BLaER1 (cell line): ENCODE measurements at regions not wholly inside any gene's neighbourhood (a gene's known extent, or its start where the extent isn't known, plus 50 kb on each side); places are given as distances from the start of the nearest gene placed in this dataset.

ENCODE experiments used
- H3K27ac ChIP-seq: shearing (Covaris generic); formaldehyde crosslinking; 2 replicates; pipeline ENCODE4 v1.8.1; 2022
- H3K27me3 ChIP-seq: shearing (Covaris generic); formaldehyde crosslinking; 2 replicates; pipeline ENCODE4 v1.8.1; 2022
- H3K36me3 ChIP-seq: shearing (Covaris generic); formaldehyde crosslinking; 2 replicates; pipeline ENCODE4 v1.8.1; 2022
- H3K4me1 ChIP-seq: shearing (Covaris generic); formaldehyde crosslinking; 2 replicates; pipeline ENCODE4 v1.8.1; 2022
- H3K4me2 ChIP-seq: shearing (Covaris generic); formaldehyde crosslinking; 2 replicates; pipeline ENCODE4 v1.8.1; 2022
- H3K4me3 ChIP-seq: shearing (Covaris generic); formaldehyde crosslinking; 2 replicates; pipeline ENCODE4 v1.8.1; 2022
- H3K9ac ChIP-seq: shearing (Covaris generic); formaldehyde crosslinking; 2 replicates; pipeline ENCODE4 v1.8.1; 2022
- H3K9me3 ChIP-seq: shearing (Covaris generic); formaldehyde crosslinking; 2 replicates; pipeline ENCODE4 v1.8.1; 2022
- H4K20me1 ChIP-seq: shearing (Covaris generic); formaldehyde crosslinking; 2 replicates; pipeline ENCODE4 v1.8.1; 2022
- Cebpa-rat ChIP-seq: shearing (Covaris generic); IDR thresholded peaks from 2 replicates; pipeline ENCODE4 v1.8.1; 2022

GRCh38 chr1:17915511-17916197 lies 160.5 kb downstream of the ACTL8 start:
- peaks cover 38% of the 10 kb centered on the region for H3K27me3 ChIP-seq
- TF ChIP-seq Cebpa-rat, result no peak

GRCh38 chr1:17916702-17917101 lies 161.6 kb downstream of the ACTL8 start:
- H3K9ac ChIP-seq, result no peak overlapping the region
- H3K27me3 ChIP-seq, result peaks cover 38% of the 10 kb centered on the region
- no peak overlapping the region for H3K4me2 ChIP-seq
- no peaks in the 10 kb centered on the region for H3K9me3 ChIP-seq
- H3K27ac ChIP-seq, result no peak overlapping the region
- H3K4me3 ChIP-seq, result no peak overlapping the region
- H3K36me3 ChIP-seq, result no peaks in the 10 kb centered on the region
- H3K4me1 ChIP-seq, result no peaks in the 10 kb centered on the region
- peaks cover 55% of the 10 kb centered on the region; the same call in 1 of the 2 replicates for H4K20me1 ChIP-seq
- TF ChIP-seq Cebpa-rat, result no peak

More at GRCh38 chr1:17915511-17916197, 160.5 kb downstream of the ACTL8 start:
- H3K4me2 ChIP-seq, result no peak overlapping the region
- H3K9ac ChIP-seq, result no peak overlapping the region
- no peaks in the 10 kb centered on the region for H3K36me3 ChIP-seq
- no peaks in the 10 kb centered on the region for H3K9me3 ChIP-seq
- peaks cover 55% of the 10 kb centered on the region; the same call in 1 of the 2 replicates for H4K20me1 ChIP-seq
- H3K4me1 ChIP-seq, result no peaks in the 10 kb centered on the region
- H3K4me3 ChIP-seq, result no peak overlapping the region
- no peak overlapping the region for H3K27ac ChIP-seq

- Histone ChIP-seq H3K4me2 (no peak overlapping the region), H3K9me3 (no peaks in the 10 kb centered on the region), H3K4me1 (no peaks in the 10 kb centered on the region), H3K36me3 (no peaks in the 10 kb centered on the region), H3K27me3 (peaks cover 26% of the 10 kb centered on the region), H3K27ac (no peak overlapping the region), H3K9ac (no peak overlapping the region), H4K20me1 (peaks cover 40% of the 10 kb centered on the region; the same call in 1 of the 2 replicates), H3K4me3 (no peak overlapping the region)
- no peak for TF ChIP-seq Cebpa-rat
Measured at GRCh38 chr1:17919525-17920439, 164.6 kb downstream of the ACTL8 start.

- Histone ChIP-seq H3K4me3 (no peak overlapping the region), H3K9me3 (no peaks in the 10 kb centered on the region), H3K9ac (no peak overlapping the region), H3K4me1 (no peaks in the 10 kb centered on the region), H3K27ac (no peak overlapping the region), H3K4me2 (no peak overlapping the region), H3K27me3 (peaks cover 13% of the 10 kb centered on the region), H4K20me1 (peaks cover 40% of the 10 kb centered on the region; the same call in 1 of the 2 replicates), H3K36me3 (no peaks in the 10 kb centered on the region)
- no peak for TF ChIP-seq Cebpa-rat
Measured at GRCh38 chr1:17920881-17921640, 165.9 kb downstream of the ACTL8 start.

GRCh38 chr1:17922833-17923232 lies 167.7 kb downstream of the ACTL8 start:
- peaks cover 27% of the 10 kb centered on the region; the same call in 1 of the 2 replicates for H4K20me1 ChIP-seq
- no peaks in the 10 kb centered on the region for H3K9me3 ChIP-seq
- no peak overlapping the region for H3K9ac ChIP-seq
- H3K4me3 ChIP-seq, result no peak overlapping the region
- H3K36me3 ChIP-seq, result no peaks in the 10 kb centered on the region
- no peaks in the 10 kb centered on the region for H3K4me1 ChIP-seq
- H3K27me3 ChIP-seq, result no peaks in the 10 kb centered on the region
- no peak overlapping the region for H3K27ac ChIP-seq
- no peak for TF ChIP-seq Cebpa-rat
- no peak overlapping the region for H3K4me2 ChIP-seq

GRCh38 chr1:17923666-17924065 lies 168.5 kb downstream of the ACTL8 start:
- H3K36me3 ChIP-seq, result no peaks in the 10 kb centered on the region
- no peaks in the 10 kb centered on the region for H3K27me3 ChIP-seq
- H4K20me1 ChIP-seq, result peaks cover 19% of the 10 kb centered on the region; the same call in 1 of the 2 replicates
- no peak overlapping the region for H3K4me2 ChIP-seq
- H3K9ac ChIP-seq, result no peak overlapping the region
- no peaks in the 10 kb centered on the region for H3K4me1 ChIP-seq
- no peaks in the 10 kb centered on the region for H3K9me3 ChIP-seq
- TF ChIP-seq Cebpa-rat, result no peak
- no peak overlapping the region for H3K27ac ChIP-seq
- H3K4me3 ChIP-seq, result no peak overlapping the region

GRCh38 chr1:17924578-17924977 lies 169.4 kb downstream of the ACTL8 start:
- no peaks in the 10 kb centered on the region for H3K9me3 ChIP-seq
- peaks cover 14% of the 10 kb centered on the region; the same call in 1 of the 2 replicates for H4K20me1 ChIP-seq
- H3K9ac ChIP-seq, result no peak overlapping the region
- no peak overlapping the region for H3K4me3 ChIP-seq
- no peak overlapping the region for H3K4me2 ChIP-seq
- TF ChIP-seq Cebpa-rat, result no peak
- H3K4me1 ChIP-seq, result no peaks in the 10 kb centered on the region
- H3K27ac ChIP-seq, result no peak overlapping the region
- no peaks in the 10 kb centered on the region for H3K36me3 ChIP-seq
- no peaks in the 10 kb centered on the region for H3K27me3 ChIP-seq

GRCh38 chr1:17925290-17926237 lies 170.4 kb downstream of the ACTL8 start:
- no peaks in the 10 kb centered on the region for H3K27me3 ChIP-seq
- no peak overlapping the region for H3K9ac ChIP-seq
- peaks cover 6% of the 10 kb centered on the region; the same call in 1 of the 2 replicates for H4K20me1 ChIP-seq
- TF ChIP-seq Cebpa-rat, result no peak
- H3K36me3 ChIP-seq, result no peaks in the 10 kb centered on the region
- no peaks in the 10 kb centered on the region for H3K9me3 ChIP-seq
- H3K4me2 ChIP-seq, result no peak overlapping the region
- no peaks in the 10 kb centered on the region for H3K4me1 ChIP-seq
- H3K4me3 ChIP-seq, result no peak overlapping the region
- no peak overlapping the region for H3K27ac ChIP-seq

- no peak overlapping the region for H3K27ac ChIP-seq
- H3K4me2 ChIP-seq, result no peak overlapping the region
- H3K4me3 ChIP-seq, result no peak overlapping the region
- H4K20me1 ChIP-seq, result peaks cover 6% of the 10 kb centered on the region; the same call in 1 of the 2 replicates
- H3K36me3 ChIP-seq, result no peaks in the 10 kb centered on the region
- no peaks in the 10 kb centered on the region for H3K4me1 ChIP-seq
- no peak overlapping the region for H3K9ac ChIP-seq
- H3K27me3 ChIP-seq, result no peaks in the 10 kb centered on the region
- no peaks in the 10 kb centered on the region for H3K9me3 ChIP-seq
- TF ChIP-seq Cebpa-rat, result no peak
Measured at GRCh38 chr1:17926906-17927305, 171.8 kb downstream of the ACTL8 start.
